GM12801 (cell line): ENCODE measurements at regions not wholly inside any gene's neighbourhood (a gene's known extent, or its start where the extent isn't known, plus 50 kb on each side); places are given as distances from the start of the nearest gene placed in this dataset.

Experiments
- TF ChIP-seq, protein P1 (sequence below): IDR thresholded peaks from one replicate; pipeline ENCODE4 v1.5.1; 2011; ENCODE audit warnings: control low read depth; ENCODE audit not compliant: insufficient read length; ENCODE audit errors: extremely low read depth

DNA sequence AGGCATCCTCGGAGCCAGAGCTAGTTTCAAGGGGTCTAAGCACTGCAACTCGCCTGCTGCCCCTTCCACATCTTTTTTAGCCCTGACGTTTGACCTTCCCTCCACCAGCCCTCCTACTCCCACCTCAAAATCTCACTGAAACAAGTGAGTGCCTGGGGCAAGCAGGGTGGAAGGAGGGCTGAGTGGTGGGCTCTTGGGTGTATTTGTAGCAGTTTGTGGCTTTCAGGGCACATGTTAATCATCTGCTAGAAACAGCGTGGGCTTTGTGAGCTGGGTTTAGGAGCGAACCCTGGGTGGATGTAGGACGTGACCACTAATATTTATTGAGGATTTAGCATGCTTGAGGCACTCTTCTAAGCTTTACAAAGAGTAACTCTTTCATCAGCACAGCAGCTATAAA, 390.3 kb downstream of the GRIN2B start:
- TF ChIP-seq, protein P1, sequence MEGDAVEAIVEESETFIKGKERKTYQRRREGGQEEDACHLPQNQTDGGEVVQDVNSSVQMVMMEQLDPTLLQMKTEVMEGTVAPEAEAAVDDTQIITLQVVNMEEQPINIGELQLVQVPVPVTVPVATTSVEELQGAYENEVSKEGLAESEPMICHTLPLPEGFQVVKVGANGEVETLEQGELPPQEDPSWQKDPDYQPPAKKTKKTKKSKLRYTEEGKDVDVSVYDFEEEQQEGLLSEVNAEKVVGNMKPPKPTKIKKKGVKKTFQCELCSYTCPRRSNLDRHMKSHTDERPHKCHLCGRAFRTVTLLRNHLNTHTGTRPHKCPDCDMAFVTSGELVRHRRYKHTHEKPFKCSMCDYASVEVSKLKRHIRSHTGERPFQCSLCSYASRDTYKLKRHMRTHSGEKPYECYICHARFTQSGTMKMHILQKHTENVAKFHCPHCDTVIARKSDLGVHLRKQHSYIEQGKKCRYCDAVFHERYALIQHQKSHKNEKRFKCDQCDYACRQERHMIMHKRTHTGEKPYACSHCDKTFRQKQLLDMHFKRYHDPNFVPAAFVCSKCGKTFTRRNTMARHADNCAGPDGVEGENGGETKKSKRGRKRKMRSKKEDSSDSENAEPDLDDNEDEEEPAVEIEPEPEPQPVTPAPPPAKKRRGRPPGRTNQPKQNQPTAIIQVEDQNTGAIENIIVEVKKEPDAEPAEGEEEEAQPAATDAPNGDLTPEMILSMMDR: no peak

DNA sequence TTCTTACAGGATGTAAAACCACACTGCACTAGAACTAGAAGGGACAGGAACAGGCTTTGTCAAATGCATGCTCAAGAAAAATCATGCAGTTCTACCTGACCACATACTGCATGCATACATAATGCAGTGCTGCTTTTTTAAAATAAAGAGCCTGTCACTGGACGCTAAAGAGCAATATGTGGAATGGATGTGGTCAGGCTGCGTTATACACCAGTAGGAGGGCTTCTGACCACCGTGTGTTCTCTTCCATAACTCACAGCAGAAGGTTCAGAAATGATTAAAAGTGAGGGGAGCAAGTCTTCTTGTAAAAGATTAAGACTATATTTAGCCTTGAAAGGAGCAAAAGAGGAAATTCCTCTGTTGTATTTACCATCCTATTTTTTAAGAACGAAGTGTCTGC, 392.0 kb downstream of the EMP1 start:
- TF ChIP-seq, protein P1: no peak

DNA sequence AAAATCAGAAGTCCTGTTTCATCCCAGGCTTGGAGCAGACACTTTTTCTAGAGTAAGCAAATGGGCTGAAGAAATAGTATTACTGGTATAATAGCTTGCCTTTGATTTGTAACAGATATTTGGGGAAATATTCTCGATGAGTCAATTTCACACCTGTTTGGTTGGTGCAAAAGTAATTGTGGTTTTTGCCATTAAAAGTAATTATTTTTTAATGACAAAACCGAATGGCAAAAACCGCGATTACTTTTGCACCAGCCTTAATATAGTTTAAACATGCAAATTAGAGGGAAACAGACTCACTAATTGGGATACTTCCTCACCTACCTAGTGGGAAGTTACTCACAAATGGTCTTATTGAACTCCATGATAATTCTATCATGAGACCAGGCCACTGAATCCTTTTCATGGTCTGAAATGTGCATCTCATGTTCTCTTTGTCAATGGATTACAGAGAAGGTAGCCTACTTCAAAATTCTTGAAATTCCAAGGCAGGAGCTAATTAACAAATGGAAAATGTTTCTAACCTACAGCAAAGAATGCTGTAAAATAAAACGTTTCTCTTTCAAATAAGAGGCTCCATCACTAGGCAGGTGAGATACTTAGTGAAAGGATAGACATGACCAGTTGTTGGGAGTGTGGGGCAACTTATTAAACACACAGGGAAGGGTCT, 391.3 kb downstream of the EMP1 start:
- TF ChIP-seq, protein P1: no peak

DNA sequence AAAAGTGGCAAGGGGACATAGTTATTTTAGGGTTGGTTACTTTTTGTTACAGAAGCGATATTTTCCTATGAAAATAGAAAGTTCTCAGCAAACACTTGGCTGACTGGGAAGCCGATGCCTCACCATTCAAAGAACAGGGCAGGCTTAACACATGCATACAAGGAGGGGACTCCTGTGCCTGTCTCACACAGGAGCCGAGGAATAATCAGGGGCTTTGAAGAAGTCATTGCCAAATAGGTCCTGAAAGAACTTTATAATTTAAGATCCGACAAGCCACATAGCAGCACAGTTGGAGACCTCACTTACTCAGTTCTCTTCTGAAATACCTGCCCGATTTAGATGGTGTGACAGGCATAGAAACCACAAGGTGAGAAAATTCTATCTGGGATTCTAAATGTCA, 389.8 kb downstream of the EMP1 start:
- TF ChIP-seq, protein P1: no peak

- TF ChIP-seq, protein P1: no peak
These were observed 388.0 kb downstream of the EMP1 start for GRCh38 chr12:13584541-13584940.

GRCh38 chr12:13583630-13584029, 387.1 kb downstream of the EMP1 start:
- TF ChIP-seq, protein P1: no peak

- TF ChIP-seq, protein P1: no peak
These were observed 385.9 kb downstream of the EMP1 start for GRCh38 chr12:13582421-13582820.

DNA sequence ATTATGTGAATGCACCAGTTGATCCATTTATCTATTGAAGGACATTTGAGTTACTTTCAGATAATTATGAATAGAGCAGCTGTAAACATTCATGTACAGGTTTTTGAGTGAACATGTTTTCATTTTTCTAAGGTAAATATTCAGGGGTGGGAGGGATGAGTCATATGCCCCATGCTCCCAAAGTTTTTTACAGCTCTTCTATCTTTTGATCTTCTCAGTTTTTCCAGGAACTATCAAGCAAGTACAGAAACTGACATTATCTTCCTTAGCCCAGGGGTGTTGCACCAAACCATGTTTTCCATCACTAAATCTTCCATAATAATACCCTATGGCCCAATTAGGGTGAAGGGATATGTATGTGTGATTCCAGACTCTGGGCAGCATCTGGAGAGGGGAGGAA, 384.5 kb downstream of the EMP1 start:
- TF ChIP-seq, protein P1: no peak
